Stimulated activated CD8-positive, alpha-beta memory T cell treated with anti-CD3 and anti-CD28 coated beads, Interleukin-7, amount 100 ng/mL, for 4 hours (primary cell): ENCODE measurements at regions not wholly inside any gene's neighbourhood (a gene's known extent, or its start where the extent isn't known, plus 50 kb on each side); places are given as distances from the start of the nearest gene placed in this dataset.
"Not testable (repeated sequence)": the region's sequence is repeated elsewhere in the genome, so short reads cannot be mapped to it uniquely, and the experiment has no call there.

ENCODE experiments used
- DNase-seq, 2 donors: peaks; one replicate each; pipeline ENCODE4 v3.0.0-alpha.2; 2020; ENCODE audit warnings: low read depth in 2 of 2

GRCh38 chr10:21057989-21058388 is 160.9 kb upstream of the NEBL start:
- DNase-seq = no peak

DNA sequence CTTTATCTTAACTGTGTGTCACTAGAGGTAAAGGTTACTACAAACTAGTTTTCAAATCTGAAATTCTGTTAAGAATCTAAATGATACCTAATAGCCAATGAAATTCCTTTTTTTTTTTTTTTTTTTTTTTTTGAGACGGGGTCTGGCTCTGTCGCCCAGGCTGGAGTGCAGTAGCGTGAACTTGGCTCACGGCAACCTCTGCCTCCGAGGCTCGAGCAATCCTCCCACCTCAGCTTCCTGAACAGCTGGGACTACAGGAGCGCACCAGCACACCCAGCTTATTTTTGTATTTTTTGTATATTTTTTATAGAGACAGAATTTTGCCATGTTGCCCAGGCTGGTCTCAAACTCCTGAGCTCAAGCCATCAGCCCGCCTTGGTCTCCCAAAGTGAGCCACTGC is 160.3 kb upstream of the NEBL start:
- DNase-seq = no peak

DNA sequence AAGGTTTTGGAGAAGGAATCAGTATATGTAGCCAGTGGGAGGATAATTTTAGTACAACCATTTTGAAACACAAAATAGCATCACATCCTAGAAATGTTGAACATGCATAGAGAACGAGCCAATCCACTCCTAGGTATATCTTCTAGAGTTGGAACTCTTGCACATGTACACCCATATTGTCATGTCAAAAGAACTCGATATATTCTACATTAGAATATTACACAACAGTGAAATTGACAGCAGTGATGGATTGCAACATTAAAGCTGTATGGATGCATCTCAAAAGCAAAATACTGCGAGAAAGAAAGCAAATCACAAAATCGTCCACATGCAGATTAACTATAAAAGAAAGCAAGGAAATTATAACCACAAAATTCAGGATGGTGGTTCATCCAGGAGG is 159.3 kb upstream of the NEBL start:
- no peak for DNase-seq

DNA sequence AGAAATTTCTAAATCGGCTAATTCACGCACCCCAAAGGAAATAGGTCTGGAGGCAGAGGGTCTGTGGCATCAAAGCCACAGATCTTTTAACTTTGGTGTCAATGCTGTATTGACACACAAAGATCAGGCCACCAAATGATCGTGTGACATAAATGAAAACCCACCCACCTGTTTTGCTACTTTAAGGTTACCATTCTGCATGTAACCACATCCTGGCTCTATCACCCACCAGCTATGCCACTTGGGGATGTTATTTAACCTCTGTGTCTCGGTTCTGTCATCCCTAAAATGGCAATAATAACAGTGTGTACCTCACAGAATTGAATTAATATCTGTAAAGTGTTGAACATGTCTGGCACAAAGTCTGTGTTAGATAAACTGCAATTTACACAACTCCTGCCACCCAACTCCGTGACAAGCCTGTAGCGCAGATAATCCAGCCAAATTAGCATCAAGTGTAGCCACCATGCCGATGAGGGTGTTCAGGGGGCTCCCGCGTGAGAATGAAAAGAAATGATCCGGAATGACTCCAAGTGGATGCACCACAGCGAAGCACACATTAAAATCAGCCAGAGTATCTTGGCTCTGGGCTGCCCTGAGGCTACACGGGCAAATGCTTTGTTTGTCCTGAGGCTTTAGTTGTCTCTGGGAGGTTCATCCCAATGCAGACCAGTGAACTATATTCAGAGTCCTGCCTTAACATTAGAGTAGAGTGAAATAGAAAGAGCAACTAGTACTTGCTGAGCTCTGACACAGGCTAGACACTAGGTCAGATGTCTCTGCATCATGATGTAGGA is 158.4 kb upstream of the NEBL start:
- DNase-seq = no peak

DNA sequence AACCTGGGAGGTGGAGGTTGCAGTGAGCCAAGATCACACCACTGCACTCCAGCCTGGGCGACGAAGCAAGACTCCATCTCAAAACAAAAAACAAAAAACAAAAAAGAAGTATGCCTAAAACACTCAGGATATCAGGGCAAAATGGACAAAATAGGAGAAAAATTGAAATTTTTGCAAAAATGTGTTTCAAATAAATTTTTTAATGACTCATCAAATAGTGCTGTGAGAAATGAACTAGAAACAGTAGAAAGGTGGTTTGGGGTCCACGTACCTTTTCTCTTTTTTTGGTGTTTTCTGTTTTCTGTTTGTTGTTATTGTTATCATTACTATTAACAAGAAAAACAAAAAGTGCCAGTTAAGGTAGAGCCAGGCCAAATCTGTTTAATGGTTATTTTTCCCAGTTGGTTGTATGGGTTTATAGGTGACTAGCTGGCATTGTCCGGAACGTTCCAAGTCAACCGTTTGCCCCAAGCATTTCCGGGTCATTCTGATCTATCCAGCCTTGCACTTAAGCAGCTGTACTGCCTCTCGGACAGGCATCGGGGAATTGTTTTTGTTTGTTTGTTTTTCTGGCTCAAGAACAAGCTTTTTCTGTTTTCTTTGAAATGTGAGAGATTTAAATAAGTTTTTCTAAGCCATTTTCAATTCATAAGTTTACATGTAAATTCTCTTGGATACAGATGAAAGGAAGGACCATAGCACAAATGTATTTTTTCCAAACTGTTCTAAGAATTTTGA is 157.0 kb upstream of the NEBL start:
- no peak for DNase-seq

- DNase-seq = no peak
These were observed 155.6 kb upstream of the NEBL start for GRCh38 chr10:21052709-21053104.

DNA sequence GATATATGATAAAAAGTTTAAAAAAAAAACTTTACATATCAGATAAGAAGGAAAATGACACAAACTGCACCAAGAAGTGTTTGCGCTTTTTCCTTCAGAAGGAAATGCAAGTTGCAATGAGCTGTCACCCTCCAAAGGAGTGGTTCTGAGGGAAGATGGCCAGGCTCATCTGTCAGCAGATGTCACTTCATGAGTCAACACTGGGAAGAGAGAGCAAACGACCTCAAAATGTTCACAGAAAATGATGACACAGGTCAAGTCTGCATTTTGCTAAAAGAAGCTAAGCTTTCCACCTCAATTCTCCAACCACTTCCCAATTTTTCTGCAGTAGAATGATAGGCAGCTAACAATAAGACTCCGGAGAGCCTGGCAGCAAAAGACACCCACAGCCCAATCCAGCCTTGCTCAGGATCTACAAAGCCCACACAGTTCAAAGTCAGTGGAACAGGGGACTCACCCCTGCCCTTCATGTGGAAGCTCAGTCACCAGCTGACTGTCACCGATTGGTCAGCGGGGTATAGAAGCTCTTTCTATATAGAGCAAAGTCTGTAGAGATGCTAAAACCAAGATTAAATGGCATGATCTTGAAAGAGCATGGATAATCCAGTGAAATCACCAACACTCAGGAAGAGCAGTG is 155.1 kb upstream of the NEBL start:
- no peak for DNase-seq

- no peak for DNase-seq
These were observed 152.4 kb upstream of the NEBL start for GRCh38 chr10:21049482-21049881.

GRCh38 chr10:21048068-21048467 is 151.0 kb upstream of the NEBL start:
- no peak for DNase-seq

- DNase-seq = no peak
These were observed 150.4 kb upstream of the NEBL start for GRCh38 chr10:21047511-21047910.

DNA sequence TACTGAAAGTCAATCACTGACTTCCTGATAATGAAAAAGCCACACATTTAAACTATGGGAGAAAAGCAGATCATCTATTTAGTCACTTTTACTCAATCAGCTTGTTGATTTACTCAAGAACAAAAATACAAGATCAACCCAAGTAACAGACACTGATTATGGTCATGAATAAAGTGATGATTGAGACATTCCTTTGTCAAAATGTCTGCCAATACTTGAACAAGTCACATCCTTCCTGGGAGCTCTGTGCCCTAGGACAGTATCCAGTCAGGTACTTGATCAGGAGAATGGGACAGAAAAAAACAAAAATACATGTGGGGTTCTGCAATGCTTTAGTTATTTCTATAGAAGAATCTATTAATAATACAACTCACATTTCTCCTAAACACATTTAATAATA is 150.0 kb upstream of the NEBL start:
- no peak for DNase-seq

DNA sequence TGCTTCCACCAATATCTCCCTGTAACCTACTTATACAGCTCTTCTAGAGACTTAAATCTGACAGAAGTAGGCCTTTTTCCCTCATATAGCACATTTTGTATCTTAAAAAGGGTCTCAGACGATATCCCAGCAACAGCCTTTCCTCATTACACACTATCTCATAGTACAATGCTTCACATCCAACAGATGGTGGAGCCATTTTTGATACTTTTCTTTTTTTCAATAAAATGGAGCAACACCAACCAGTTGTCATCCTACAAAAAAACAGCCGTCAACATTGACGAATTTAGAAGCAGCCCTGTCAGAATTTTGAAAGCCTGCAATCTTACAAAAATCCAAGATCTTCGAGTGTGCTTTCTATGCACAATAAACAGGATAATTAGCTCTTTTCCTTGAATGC is 145.9 kb upstream of the NEBL start:
- no peak for DNase-seq

- DNase-seq = no peak
These were observed 145.4 kb upstream of the NEBL start for GRCh38 chr10:21042536-21042935.

DNA sequence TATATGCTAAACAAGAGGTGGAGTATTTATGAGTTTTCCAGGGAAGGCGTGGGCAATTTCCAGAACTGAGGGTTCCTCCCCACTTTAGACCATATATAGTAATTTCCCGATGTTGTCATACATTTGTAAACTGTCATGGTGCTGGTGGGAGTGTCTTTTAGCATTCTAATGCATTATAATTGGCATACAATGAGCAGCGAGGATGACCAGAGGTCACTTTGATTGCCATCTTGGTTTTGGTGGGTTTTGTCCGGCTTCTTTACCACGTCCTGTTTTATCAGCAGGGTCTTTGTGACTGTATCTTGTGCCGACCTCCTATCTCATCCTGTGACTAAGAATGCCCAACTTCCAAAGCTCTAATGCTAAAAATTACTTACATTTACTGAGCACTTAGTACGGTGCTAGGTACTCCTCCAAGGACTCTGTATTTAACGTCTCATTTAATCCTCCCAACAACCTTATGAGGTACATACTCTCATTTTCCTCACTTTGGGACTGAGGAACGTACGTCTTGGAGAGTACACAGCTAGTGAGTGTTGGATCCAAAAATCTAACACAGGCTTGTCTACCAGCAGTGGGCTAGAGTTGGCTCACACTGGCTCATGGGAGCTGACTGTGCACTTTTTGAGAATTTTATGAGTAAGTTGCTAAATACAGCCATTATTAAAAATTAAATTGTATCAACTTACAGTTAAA is 144.8 kb upstream of the NEBL start:
- no peak for DNase-seq

- no peak for DNase-seq
These were observed 142.6 kb upstream of the NEBL start for GRCh38 chr10:21039721-21040120.

DNA sequence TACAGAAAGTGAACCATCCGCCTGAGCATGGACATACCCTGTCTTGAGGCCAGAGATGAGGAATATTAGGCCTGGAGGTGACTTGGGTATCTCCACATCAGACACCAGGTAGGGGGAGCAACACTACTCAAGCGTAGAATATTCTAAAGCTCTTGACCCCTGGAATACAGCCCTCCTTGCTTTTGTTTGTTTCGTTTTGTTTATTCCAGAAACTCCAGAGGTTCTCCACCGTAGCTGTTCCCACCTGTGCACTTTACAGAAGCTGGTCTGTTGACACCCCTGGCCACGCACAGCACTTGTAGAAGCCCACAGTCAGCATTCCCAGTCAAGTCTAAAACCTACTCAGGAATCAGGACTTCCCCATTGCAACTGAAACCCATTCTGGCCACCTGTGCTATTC is 139.6 kb upstream of the NEBL start:
- DNase-seq = no peak

DNA sequence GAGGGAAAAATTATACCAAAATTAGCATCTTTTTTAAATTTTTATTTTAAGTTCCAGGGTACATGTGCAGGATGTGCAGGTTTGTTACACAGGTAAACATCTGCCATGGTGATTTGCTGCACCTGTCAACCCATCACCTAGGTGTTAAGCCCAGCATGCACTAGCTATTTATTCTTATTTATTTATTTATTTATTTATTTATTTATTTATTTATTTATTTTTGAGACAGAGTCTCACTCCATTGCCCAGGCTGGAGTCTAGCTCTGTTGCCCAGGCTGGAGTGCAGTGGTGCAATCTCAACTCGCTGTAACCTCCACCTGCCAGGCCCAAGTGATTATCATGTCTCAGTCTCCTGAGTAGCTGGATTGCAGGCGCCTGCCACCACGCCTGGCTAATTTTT is 137.7 kb upstream of the NEBL start:
- DNase-seq = not testable (repeated sequence)

DNA sequence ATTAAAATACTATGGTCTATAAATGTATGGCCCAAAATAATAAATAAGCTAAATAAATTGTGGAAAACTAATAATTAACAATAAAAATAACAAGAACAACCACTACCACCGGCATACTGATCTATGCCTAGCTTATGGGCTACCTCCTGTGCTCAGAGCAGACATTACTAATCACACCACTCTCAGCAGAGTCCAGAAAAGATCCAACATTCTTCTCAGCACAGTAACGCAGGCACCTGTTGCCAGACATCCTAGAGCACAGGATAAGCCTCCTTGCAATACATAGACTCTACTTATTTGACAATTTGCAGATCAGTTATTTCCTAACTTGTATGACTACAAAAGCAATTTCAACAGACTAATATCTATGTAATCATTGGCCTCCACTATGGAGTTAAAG is 137.1 kb upstream of the NEBL start:
- no peak for DNase-seq

DNA sequence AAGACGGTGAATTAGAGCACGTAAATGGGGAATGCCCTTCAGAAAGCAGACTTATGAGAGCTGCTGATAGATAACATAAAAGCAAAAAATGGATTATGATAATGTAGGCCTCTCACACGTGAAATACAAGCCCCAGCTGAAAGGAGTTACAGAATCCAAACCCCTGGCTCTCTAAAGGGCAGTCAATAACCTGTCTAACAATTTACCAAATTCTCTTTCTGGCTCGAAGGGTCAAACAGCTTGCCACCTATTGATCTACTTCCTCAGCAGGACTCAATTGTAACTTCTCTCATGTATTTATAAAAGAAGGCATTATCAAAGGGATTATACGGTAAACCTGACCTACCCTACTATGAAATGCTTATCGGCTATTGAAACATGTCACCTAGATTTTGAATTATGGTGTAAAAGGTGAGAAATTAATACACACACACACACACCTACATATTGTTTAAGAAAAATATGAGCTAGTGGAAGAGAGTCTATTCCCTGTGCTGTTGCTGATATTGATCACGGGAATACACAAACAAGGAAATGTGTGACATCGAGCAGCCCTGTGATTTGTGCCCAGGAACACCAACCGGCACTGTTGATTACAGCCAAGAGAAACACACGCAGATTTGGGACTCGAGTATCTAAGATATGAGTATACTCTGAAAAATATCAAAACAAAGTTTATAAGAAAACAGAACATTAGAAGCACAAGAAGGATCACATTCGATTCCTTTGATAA is 135.6 kb upstream of the NEBL start:
- DNase-seq = no peak

GRCh38 chr10:21031232-21031795 is 134.2 kb upstream of the NEBL start:
- no peak for DNase-seq

GRCh38 chr10:21030091-21030490 is 133.0 kb upstream of the NEBL start:
- DNase-seq = no peak
